ENCODE measurements at regions not wholly inside any gene's neighbourhood (a gene's known extent, or its start where the extent isn't known, plus 50 kb on each side); places are given as distances from the start of the nearest gene placed in this dataset.

GRCh38 chr1:82704966-82705365, 904.2 kb downstream of the ADGRL2 start (continued):
- TF ChIP-seq ZBTB43 (CRISPR knock-in tag; IDR thresholded peaks at IDR 0.05) (no peak), HMGA2 (CRISPR knock-in tag; IDR thresholded peaks at IDR 0.05) (no peak), PRDM15 (CRISPR knock-in tag; IDR thresholded peaks at IDR 0.05) (no peak), E2F4 (CRISPR knock-in tag; IDR thresholded peaks at IDR 0.05; ENCODE audit: borderline replicate concordance, low read depth) (no peak), MYBL2 (CRISPR knock-in tag; IDR thresholded peaks at IDR 0.05) (no peak), AR (CRISPR knock-in tag; IDR thresholded peaks at IDR 0.05) (no peak), ZNF232 (CRISPR knock-in tag; IDR thresholded peaks at IDR 0.05) (no peak), ZMAT4 (CRISPR knock-in tag; IDR thresholded peaks at IDR 0.05) (no peak), USF1 (CRISPR knock-in tag; IDR thresholded peaks at IDR 0.05) (no peak), IRF1 (CRISPR knock-in tag; IDR thresholded peaks at IDR 0.05) (no peak)

GRCh38 chr1:82704393-82704792, 903.7 kb downstream of the ADGRL2 start:
- no peaks in the 10 kb centered on the region for H3K4me1 Mint-ChIP-seq
- H3K4me3 Mint-ChIP-seq = no peak overlapping the region
- CTCF ChIA-PET = no interaction called here
- no peaks in the 10 kb centered on the region for H3K9me3 Mint-ChIP-seq
- ATAC-seq (no peak), DNase-seq (ENCODE audit: low spot score) (no peak)
- H3K27me3 Mint-ChIP-seq (ENCODE audit: low read depth) = no peaks in the 10 kb centered on the region
- H3K36me3 Mint-ChIP-seq = no peaks in the 10 kb centered on the region
- POLR2A ChIA-PET = no interaction called here
- no peak overlapping the region for H3K27ac Mint-ChIP-seq
- no peak for TF ChIP-seq ZNF425 (CRISPR knock-in tag; conservative IDR thresholded peaks at IDR 0.05)
- TF ChIP-seq NR2C2 (CRISPR knock-in tag; IDR thresholded peaks at IDR 0.05) = no peak
- TF ChIP-seq GABPB1 (CRISPR knock-in tag; IDR thresholded peaks at IDR 0.05) = no peak
- no peak for TF ChIP-seq CREB1 (CRISPR knock-in tag; IDR thresholded peaks at IDR 0.05)
- TF ChIP-seq NFYB (CRISPR knock-in tag; conservative IDR thresholded peaks at IDR 0.05; ENCODE audit: low read depth) = no peak
- TF ChIP-seq TP53 (CRISPR knock-in tag; IDR thresholded peaks at IDR 0.05) = no peak
- no peak for TF ChIP-seq ERG (CRISPR knock-in tag; IDR thresholded peaks at IDR 0.05)
- TF ChIP-seq ESRRA (CRISPR knock-in tag; IDR thresholded peaks at IDR 0.05; ENCODE audit: borderline replicate concordance) = no peak
- TF ChIP-seq ZNF396 (CRISPR knock-in tag; IDR thresholded peaks at IDR 0.05; ENCODE audit: borderline replicate concordance) = no peak
- TF ChIP-seq SOX15 (CRISPR knock-in tag; IDR thresholded peaks at IDR 0.05) = no peak
- no peak for TF ChIP-seq CBFB (CRISPR knock-in tag; IDR thresholded peaks at IDR 0.05; ENCODE audit: low read depth)
- no peak for TF ChIP-seq ETV6 (CRISPR knock-in tag; IDR thresholded peaks at IDR 0.05)
